Right lobe of liver (tissue), 6 donors: ENCODE measurements at regions not wholly inside any gene's neighbourhood (a gene's known extent, or its start where the extent isn't known, plus 50 kb on each side); places are given as distances from the start of the nearest gene placed in this dataset.

Source experiments
- ATAC-seq, 4 donors: fragments of 200-7000 bp; cut with Tn5 transposase; one replicate each; pipeline ENCODE4 v1.9.1; 2020; ENCODE audit warnings: mild to moderate bottlenecking in 4 of 4, moderate library complexity in 4 of 4
- DNase-seq, 3 donors: peaks; one replicate each; pipeline ENCODE4 v3.0.0-alpha.2; 2020
- H3K27ac ChIP-seq, 3 donors: fragments of 200-600 bp; one replicate each; pipeline ENCODE4 v1.8.0; 2022
- H3K27me3 ChIP-seq, 2 donors: fragments of 200-600 bp; one replicate each; pipeline ENCODE4 v1.8.0; 2022
- H3K36me3 ChIP-seq, 4 donors: fragments of 200-600 bp; sonication (generic) in 1 of 4; one replicate each; pipeline versions ENCODE4 v1.5.1 to v1.8.0; 2017 to 2022; ENCODE audit warnings: control low read depth in 1 of 4
- H3K4me1 ChIP-seq, 4 donors: fragments of 200-600 bp; sonication (generic) in 1 of 4; one replicate each; pipeline versions ENCODE4 v1.5.1 to v1.8.0; 2017 to 2022; ENCODE audit warnings: control low read depth in 1 of 4
- H3K4me3 ChIP-seq, 3 donors: fragments of 200-600 bp; one replicate each; pipeline ENCODE4 v1.8.0; 2022
- H3K9me3 ChIP-seq, 4 donors: fragments of 200-600 bp; sonication (generic) in 1 of 4; one replicate each; pipeline versions ENCODE4 v1.5.1 to v1.8.0; 2017 to 2022; ENCODE audit warnings: control low read depth in 1 of 4
- CTCF ChIP-seq, 4 donors: fragments of 200-600 bp in 3 of 4; fragments of 450-650 bp in 1 of 4; IDR thresholded peaks; one replicate each; pipeline versions ENCODE4 v1.5.1 to v1.8.0; 2016 to 2022; ENCODE audit warnings: antibody characterized with exemption in 4 of 4, mild to moderate bottlenecking in 2 of 4
- POLR2A ChIP-seq: fragments of 450-650 bp; IDR thresholded peaks from one replicate; pipeline ENCODE4 v1.6.1; 2017; ENCODE audit warnings: antibody characterized with exemption, mild to moderate bottlenecking
- WGBS: methylation state at CpG from one replicate; pipeline ENCODE4 v1.1.6; 2018; ENCODE audit warnings: low coverage, low lambda C conversion rate; ENCODE audit not compliant: insufficient coverage; ENCODE audit errors: missing lambda C conversion rate; 5-methylcytosine and 5-hydroxymethylcytosine counted together
- intact Hi-C, 2 donors: fragments of 100-400 bp; cut with DNase I; formaldehyde crosslinking; loops; one replicate each; pipeline versions ENCODE4 v1.11.2 to v1.14.1; 2022
- donor health status: DM: no; HTN: yes; CAD: no.
- donor health status: DM: no; HTN: no; CAD: no.
- donor health status: DM: no; HTN: no; CAD: no.
- donor health status: DM: no; HTN: yes; CAD: no.
- donor health status: DM: no; HTN: yes; CAD: no.

- DNase-seq, result no peak
- WGBS, result 41% methylated on average over 3 of the region's 3 CpGs
- H3K36me3 ChIP-seq, result no peaks in the 10 kb centered on the region
- H3K4me1 ChIP-seq, result no peaks in the 10 kb centered on the region
- H3K27ac ChIP-seq, result no peak overlapping the region
- intact Hi-C loops, result no loop called here
- H3K9me3 ChIP-seq, result no peaks in the 10 kb centered on the region
- ATAC-seq, result no peak
- TF ChIP-seq CTCF (IDR thresholded peaks at IDR 0.05) (no peak), POLR2A (no peak)
- H3K4me3 ChIP-seq, result no peak overlapping the region
- no peaks in the 10 kb centered on the region for H3K27me3 ChIP-seq
These were observed 497.7 kb upstream of the CDH11 start for GRCh38 chr16:65619606-65620005.

- TF ChIP-seq CTCF (IDR thresholded peaks at IDR 0.05) (no peak), POLR2A (no peak)
- no peak for ATAC-seq
- Histone ChIP-seq H3K27ac (no peak overlapping the region), H3K9me3 (no peaks in the 10 kb centered on the region), H3K4me3 (no peak overlapping the region), H3K4me1 (no peaks in the 10 kb centered on the region), H3K27me3 (no peaks in the 10 kb centered on the region), H3K36me3 (no peaks in the 10 kb centered on the region)
- WGBS, result 14% methylated on average over 1 of the region's 1 CpG
- DNase-seq, result no peak
- intact Hi-C loops, result no loop called here
These were observed 497.1 kb upstream of the CDH11 start for GRCh38 chr16:65618931-65619330.

- Histone ChIP-seq H3K4me3 (no peak overlapping the region), H3K27me3 (no peaks in the 10 kb centered on the region), H3K27ac (no peak overlapping the region), H3K9me3 (no peaks in the 10 kb centered on the region), H3K4me1 (no peaks in the 10 kb centered on the region), H3K36me3 (no peaks in the 10 kb centered on the region)
- ATAC-seq (no peak), DNase-seq (no peak)
- TF ChIP-seq POLR2A, result no peak
- no peak for TF ChIP-seq CTCF (IDR thresholded peaks at IDR 0.05)
- intact Hi-C loops, result no loop called here
- WGBS, result 27% methylated on average over 2 of the region's 2 CpGs
These were observed 496.5 kb upstream of the CDH11 start for GRCh38 chr16:65618333-65618732.

GRCh38 chr16:65617421-65617820, 495.6 kb upstream of the CDH11 start:
- intact Hi-C loops, result no loop called here
- Histone ChIP-seq H3K4me1 (no peaks in the 10 kb centered on the region), H3K4me3 (no peak overlapping the region), H3K36me3 (no peaks in the 10 kb centered on the region), H3K27ac (no peak overlapping the region), H3K27me3 (no peaks in the 10 kb centered on the region), H3K9me3 (no peaks in the 10 kb centered on the region)
- ATAC-seq (no peak), DNase-seq (no peak)
- TF ChIP-seq CTCF (IDR thresholded peaks at IDR 0.05) (no peak), POLR2A (no peak)
- WGBS, result 43% methylated on average over 3 of the region's 3 CpGs

GRCh38 chr16:65608455-65608854, 486.6 kb upstream of the CDH11 start:
- Histone ChIP-seq H3K27me3 (no peaks in the 10 kb centered on the region), H3K4me3 (no peak overlapping the region), H3K36me3 (no peaks in the 10 kb centered on the region), H3K27ac (no peak overlapping the region), H3K9me3 (no peaks in the 10 kb centered on the region), H3K4me1 (no peaks in the 10 kb centered on the region)
- TF ChIP-seq CTCF (IDR thresholded peaks at IDR 0.05), result no peak
- no peak for TF ChIP-seq POLR2A
- ATAC-seq, result no peak
- no peak for DNase-seq
- intact Hi-C loops, result no loop called here
